ENCODE measurements at regions not wholly inside any gene's neighbourhood (a gene's known extent, or its start where the extent isn't known, plus 50 kb on each side); places are given as distances from the start of the nearest gene placed in this dataset.

DNA sequence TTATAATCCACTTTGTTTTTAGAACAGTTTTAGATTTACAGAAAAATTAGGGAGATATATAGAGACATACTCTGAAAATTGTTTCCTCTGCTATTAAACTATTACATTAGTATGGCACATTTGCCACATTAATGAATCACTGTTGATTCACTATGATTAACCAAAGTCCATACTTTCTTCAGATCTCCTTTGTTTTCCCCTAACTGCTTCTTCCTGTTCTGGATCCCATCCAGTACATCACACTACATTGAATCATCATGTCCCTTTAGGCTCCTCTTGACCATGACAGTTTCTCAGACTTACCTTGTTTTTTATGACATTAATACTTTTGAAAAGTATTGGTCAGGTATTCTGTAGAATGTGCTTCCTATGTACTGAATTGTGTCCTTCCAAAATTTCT, 109.2 kb upstream of the EDNRA start:
- intact Hi-C loops (cut with DNase I), result no loop called here
- H3K9ac ChIP-seq (ENCODE audit: low read length in 3 of 3), result no peak overlapping the region
- no peaks in the 10 kb centered on the region for H3K36me3 ChIP-seq (ENCODE audit: control insufficient read depth in 2 of 3, insufficient read depth in 3 of 3, low read length in 3 of 3)
- TF ChIP-seq, protein P1, sequence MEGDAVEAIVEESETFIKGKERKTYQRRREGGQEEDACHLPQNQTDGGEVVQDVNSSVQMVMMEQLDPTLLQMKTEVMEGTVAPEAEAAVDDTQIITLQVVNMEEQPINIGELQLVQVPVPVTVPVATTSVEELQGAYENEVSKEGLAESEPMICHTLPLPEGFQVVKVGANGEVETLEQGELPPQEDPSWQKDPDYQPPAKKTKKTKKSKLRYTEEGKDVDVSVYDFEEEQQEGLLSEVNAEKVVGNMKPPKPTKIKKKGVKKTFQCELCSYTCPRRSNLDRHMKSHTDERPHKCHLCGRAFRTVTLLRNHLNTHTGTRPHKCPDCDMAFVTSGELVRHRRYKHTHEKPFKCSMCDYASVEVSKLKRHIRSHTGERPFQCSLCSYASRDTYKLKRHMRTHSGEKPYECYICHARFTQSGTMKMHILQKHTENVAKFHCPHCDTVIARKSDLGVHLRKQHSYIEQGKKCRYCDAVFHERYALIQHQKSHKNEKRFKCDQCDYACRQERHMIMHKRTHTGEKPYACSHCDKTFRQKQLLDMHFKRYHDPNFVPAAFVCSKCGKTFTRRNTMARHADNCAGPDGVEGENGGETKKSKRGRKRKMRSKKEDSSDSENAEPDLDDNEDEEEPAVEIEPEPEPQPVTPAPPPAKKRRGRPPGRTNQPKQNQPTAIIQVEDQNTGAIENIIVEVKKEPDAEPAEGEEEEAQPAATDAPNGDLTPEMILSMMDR (IDR thresholded peaks at IDR 0.05; ENCODE audit: borderline replicate concordance, extremely low read depth, insufficient read depth), result no peak
- FAIRE-seq (no peak), DNase-seq (no peak)
- no peaks in the 10 kb centered on the region for H3K4me1 ChIP-seq (ENCODE audit: control insufficient read depth in 2 of 3, insufficient read depth in 2 of 3, low read depth in 1 of 3, low read length in 3 of 3)
- H3K9me3 ChIP-seq (ENCODE audit: control insufficient read depth in 2 of 3, insufficient read depth in 1 of 3, low read length in 3 of 3), result peaks cover 0 to 2% (median 0%) of the 10 kb centered on the region in 3 donors
- H3K27me3 ChIP-seq (ENCODE audit: control insufficient read depth, insufficient read depth, low read length), result no peaks in the 10 kb centered on the region
- H3K27ac ChIP-seq (ENCODE audit: low read depth in 2 of 2, low read length in 2 of 2), result no peak overlapping the region
- H3K4me3 ChIP-seq (ENCODE audit: low read length in 3 of 3), result no peak overlapping the region

DNA sequence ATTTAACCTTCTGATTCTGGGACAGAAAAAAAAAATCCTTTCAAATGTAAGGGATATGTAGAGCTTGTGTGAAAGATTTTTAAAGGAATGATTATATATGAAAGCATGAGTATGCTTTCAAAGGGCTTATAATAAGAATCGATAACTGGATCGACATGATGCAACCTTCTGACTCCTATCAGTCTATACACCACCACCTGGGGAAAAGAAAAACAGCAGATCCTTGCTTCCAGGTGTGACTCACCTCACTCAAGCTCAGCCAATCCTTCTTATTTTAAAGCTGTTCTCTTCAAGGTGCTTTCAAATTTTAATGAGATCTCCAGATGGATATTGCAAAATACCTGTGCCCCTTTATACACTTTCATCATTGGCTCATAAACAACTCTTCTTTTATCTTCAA, 102.1 kb upstream of the EDNRA start:
- H3K4me3 ChIP-seq (ENCODE audit: low read length in 3 of 3), result no peak overlapping the region
- no peaks in the 10 kb centered on the region for H3K27me3 ChIP-seq (ENCODE audit: control insufficient read depth, insufficient read depth, low read length)
- H3K9me3 ChIP-seq (ENCODE audit: control insufficient read depth in 2 of 3, insufficient read depth in 1 of 3, low read length in 3 of 3), result no peaks in the 10 kb centered on the region
- TF ChIP-seq, protein P1 (IDR thresholded peaks at IDR 0.05; ENCODE audit: borderline replicate concordance, extremely low read depth, insufficient read depth), result no peak
- no peak overlapping the region for H3K27ac ChIP-seq (ENCODE audit: low read depth in 2 of 2, low read length in 2 of 2)
- FAIRE-seq (no peak), DNase-seq (no peak)
- H3K36me3 ChIP-seq (ENCODE audit: control insufficient read depth in 2 of 3, insufficient read depth in 3 of 3, low read length in 3 of 3), result no peaks in the 10 kb centered on the region
- no peak overlapping the region for H3K9ac ChIP-seq (ENCODE audit: low read length in 3 of 3)
- H3K4me1 ChIP-seq (ENCODE audit: control insufficient read depth in 2 of 3, insufficient read depth in 2 of 3, low read depth in 1 of 3, low read length in 3 of 3), result no peaks in the 10 kb centered on the region
- intact Hi-C loops (cut with DNase I), result no loop called here

DNA sequence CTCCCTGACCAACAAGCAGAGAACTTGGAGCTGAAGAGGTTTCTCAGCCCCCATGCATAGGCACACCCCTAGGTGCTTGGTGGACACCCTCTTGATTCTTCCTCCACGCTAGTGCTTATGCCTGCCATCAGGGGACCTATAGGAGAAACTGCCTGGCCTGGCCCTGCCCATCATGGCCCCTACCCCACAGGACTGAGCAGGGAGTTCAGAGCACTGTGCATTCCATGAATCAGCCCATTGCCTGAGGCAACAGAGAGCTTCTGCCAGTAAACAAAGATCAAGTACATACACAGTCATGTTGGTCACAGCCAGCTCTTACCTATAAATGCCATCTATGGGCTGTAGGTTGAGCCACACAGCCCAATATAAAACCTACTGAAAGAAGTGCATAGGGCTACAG, 99.1 kb upstream of the EDNRA start:
- intact Hi-C loops (cut with DNase I), result no loop called here
- TF ChIP-seq, protein P1 (IDR thresholded peaks at IDR 0.05; ENCODE audit: borderline replicate concordance, extremely low read depth, insufficient read depth), result no peak
- H3K27ac ChIP-seq (ENCODE audit: low read depth in 2 of 2, low read length in 2 of 2), result no peak overlapping the region
- no peak for FAIRE-seq
- no peaks in the 10 kb centered on the region for H3K36me3 ChIP-seq (ENCODE audit: control insufficient read depth in 2 of 3, insufficient read depth in 3 of 3, low read length in 3 of 3)
- no peak overlapping the region for H3K9ac ChIP-seq (ENCODE audit: low read length in 3 of 3)
- DNase-seq, result no peak
- no peaks in the 10 kb centered on the region for H3K27me3 ChIP-seq (ENCODE audit: control insufficient read depth, insufficient read depth, low read length)
- H3K9me3 ChIP-seq (ENCODE audit: control insufficient read depth in 2 of 3, insufficient read depth in 1 of 3, low read length in 3 of 3), result no peaks in the 10 kb centered on the region
- no peak overlapping the region for H3K4me3 ChIP-seq (ENCODE audit: low read length in 3 of 3)
- H3K4me1 ChIP-seq (ENCODE audit: control insufficient read depth in 2 of 3, insufficient read depth in 2 of 3, low read depth in 1 of 3, low read length in 3 of 3), result no peaks in the 10 kb centered on the region

DNA sequence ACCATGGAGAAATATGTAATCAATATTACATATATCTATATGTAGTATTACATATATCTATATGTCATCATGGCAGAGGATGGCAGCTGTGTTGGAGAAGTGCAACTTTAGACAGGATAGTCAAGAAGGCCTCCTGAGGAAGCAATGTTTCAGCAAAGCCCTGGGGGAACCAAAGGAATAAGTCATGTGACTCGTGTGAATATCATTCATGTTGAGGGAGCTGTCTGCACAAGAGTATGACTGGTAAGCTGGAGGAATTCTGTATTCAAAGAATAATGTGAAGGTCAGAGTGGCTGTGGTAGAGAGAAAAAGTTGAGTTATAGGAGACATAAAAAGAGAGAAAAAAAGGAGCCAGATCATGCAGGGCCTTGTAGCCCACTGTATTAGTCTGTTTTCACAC, 92.9 kb upstream of the EDNRA start:
- H3K4me3 ChIP-seq (ENCODE audit: low read length in 3 of 3), result no peak overlapping the region
- DNase-seq (no peak), FAIRE-seq (no peak)
- TF ChIP-seq, protein P1 (IDR thresholded peaks at IDR 0.05; ENCODE audit: borderline replicate concordance, extremely low read depth, insufficient read depth), result no peak
- no peaks in the 10 kb centered on the region for H3K36me3 ChIP-seq (ENCODE audit: control insufficient read depth in 2 of 3, insufficient read depth in 3 of 3, low read length in 3 of 3)
- no peak overlapping the region for H3K9ac ChIP-seq (ENCODE audit: low read length in 3 of 3)
- intact Hi-C loops (cut with DNase I), result no loop called here
- H3K4me1 ChIP-seq (ENCODE audit: control insufficient read depth in 2 of 3, insufficient read depth in 2 of 3, low read depth in 1 of 3, low read length in 3 of 3), result no peaks in the 10 kb centered on the region
- no peaks in the 10 kb centered on the region for H3K27me3 ChIP-seq (ENCODE audit: control insufficient read depth, insufficient read depth, low read length)
- H3K27ac ChIP-seq (ENCODE audit: low read depth in 2 of 2, low read length in 2 of 2), result no peak overlapping the region
- H3K9me3 ChIP-seq (ENCODE audit: control insufficient read depth in 2 of 3, insufficient read depth in 1 of 3, low read length in 3 of 3), result no peaks in the 10 kb centered on the region

All from kidney (tissue), 13 donors.